ENCODE measurements at regions not wholly inside any gene's neighbourhood (a gene's known extent, or its start where the extent isn't known, plus 50 kb on each side); places are given as distances from the start of the nearest gene placed in this dataset.

GRCh38 chrX:69299951-69300714, 134.9 kb upstream of the PJA1 start:
- H3K27me3 ChIP-seq (ENCODE audit: control insufficient read depth, insufficient read depth, low read length): no peaks in the 10 kb centered on the region
- H3K4me1 ChIP-seq: no peaks in the 10 kb centered on the region
- H3K36me3 ChIP-seq (ENCODE audit: control insufficient read depth, insufficient read depth, low read length): no peaks in the 10 kb centered on the region
- H3K79me2 ChIP-seq: no peaks in the 10 kb centered on the region
- no peak overlapping the region for H3K4me3 ChIP-seq (ENCODE audit: low read depth, low read length)
- no peak overlapping the region for H3K27ac ChIP-seq
- TF ChIP-seq CTCF (IDR thresholded peaks at IDR 0.05): no peak
- H2AFZ ChIP-seq: no peak overlapping the region
- H3K9ac ChIP-seq: no peak overlapping the region
- H3K9me3 ChIP-seq (ENCODE audit: control insufficient read depth, low read length): no peaks in the 10 kb centered on the region
- H3K4me2 ChIP-seq (ENCODE audit: low read length): no peak overlapping the region

- Histone ChIP-seq H3K36me3 (ENCODE audit: control insufficient read depth, insufficient read depth, low read length) (no peaks in the 10 kb centered on the region), H3K9me3 (ENCODE audit: control insufficient read depth, low read length) (no peaks in the 10 kb centered on the region), H3K27me3 (ENCODE audit: control insufficient read depth, insufficient read depth, low read length) (no peaks in the 10 kb centered on the region), H3K4me1 (no peaks in the 10 kb centered on the region), H3K9ac (no peak overlapping the region), H3K4me2 (ENCODE audit: low read length) (no peak overlapping the region), H3K79me2 (no peaks in the 10 kb centered on the region), H3K4me3 (ENCODE audit: low read depth, low read length) (no peak overlapping the region), H3K27ac (no peak overlapping the region), H2AFZ (no peak overlapping the region)
- no peak for TF ChIP-seq CTCF (IDR thresholded peaks at IDR 0.05)
Measured at GRCh38 chrX:69299285-69299684, 134.0 kb upstream of the PJA1 start.

DNA sequence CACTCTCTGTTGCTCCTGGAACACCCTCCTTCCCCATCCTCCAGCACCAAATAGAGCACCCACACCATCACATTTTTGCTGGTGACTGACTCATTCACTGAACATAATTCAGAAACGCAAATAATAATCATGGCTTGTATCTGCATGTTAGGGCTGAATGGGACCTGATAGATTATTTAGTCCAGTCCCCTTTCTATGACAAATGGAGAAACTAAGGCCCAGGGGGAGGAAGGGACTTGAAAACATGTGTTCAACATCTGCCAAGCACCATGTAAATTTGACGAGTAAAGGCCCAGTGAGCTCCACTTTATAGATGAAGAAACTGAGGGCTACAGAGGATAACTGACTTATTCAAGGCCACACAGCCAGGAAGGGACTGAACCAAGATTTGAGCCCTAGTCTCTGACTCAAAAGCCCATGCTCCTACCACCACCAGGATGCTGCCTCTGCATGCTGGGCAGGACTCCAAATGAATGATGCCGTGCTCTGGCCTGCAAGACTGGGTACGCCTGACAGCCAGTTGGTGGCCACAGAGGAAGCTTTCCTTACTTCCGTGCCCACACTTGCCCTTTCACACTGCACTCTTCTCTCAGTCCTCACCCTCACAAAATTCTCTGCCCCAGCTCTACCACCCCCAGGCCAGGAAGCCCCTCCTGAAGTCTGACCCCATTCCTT, 133.3 kb upstream of the PJA1 start:
- Histone ChIP-seq H3K4me2 (ENCODE audit: low read length) (no peak overlapping the region), H3K79me2 (no peaks in the 10 kb centered on the region), H2AFZ (no peak overlapping the region), H3K4me3 (ENCODE audit: low read depth, low read length) (no peak overlapping the region), H3K4me1 (no peaks in the 10 kb centered on the region), H3K9me3 (ENCODE audit: control insufficient read depth, low read length) (no peaks in the 10 kb centered on the region), H3K27me3 (ENCODE audit: control insufficient read depth, insufficient read depth, low read length) (no peaks in the 10 kb centered on the region), H3K27ac (no peak overlapping the region), H3K36me3 (ENCODE audit: control insufficient read depth, insufficient read depth, low read length) (no peaks in the 10 kb centered on the region), H3K9ac (no peak overlapping the region)
- no peak for TF ChIP-seq CTCF (IDR thresholded peaks at IDR 0.05)

DNA sequence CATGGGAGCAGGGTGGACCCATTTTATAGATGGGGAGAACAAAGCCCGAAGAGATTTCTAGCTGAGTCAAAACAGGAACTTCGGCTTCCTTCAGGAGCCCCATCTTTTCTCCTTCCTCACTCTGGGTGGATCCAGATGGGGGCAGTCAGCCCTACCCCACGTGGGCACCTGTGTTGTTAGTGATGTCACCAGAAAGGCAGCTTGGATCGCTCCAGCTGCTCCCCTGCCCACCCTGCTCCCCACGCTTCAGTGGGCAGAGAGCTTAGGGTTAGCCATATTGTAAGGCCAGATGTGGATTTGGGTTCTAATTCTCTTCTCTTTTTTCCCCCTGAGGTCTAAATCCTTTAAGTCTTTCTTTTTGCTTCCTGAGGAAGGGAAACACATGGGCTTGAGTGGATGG, 132.3 kb upstream of the PJA1 start:
- no peaks in the 10 kb centered on the region for H3K9me3 ChIP-seq (ENCODE audit: control insufficient read depth, low read length)
- H3K4me2 ChIP-seq (ENCODE audit: low read length): no peak overlapping the region
- H3K79me2 ChIP-seq: no peaks in the 10 kb centered on the region
- no peak overlapping the region for H3K9ac ChIP-seq
- H3K4me1 ChIP-seq: no peaks in the 10 kb centered on the region
- H3K27me3 ChIP-seq (ENCODE audit: control insufficient read depth, insufficient read depth, low read length): no peaks in the 10 kb centered on the region
- H2AFZ ChIP-seq: no peak overlapping the region
- no peaks in the 10 kb centered on the region for H3K36me3 ChIP-seq (ENCODE audit: control insufficient read depth, insufficient read depth, low read length)
- no peak for TF ChIP-seq CTCF (IDR thresholded peaks at IDR 0.05)
- no peak overlapping the region for H3K27ac ChIP-seq
- H3K4me3 ChIP-seq (ENCODE audit: low read depth, low read length): no peak overlapping the region

Data from parathyroid adenoma (tissue), 2 donors.